GM12872 (cell line): ENCODE measurements at regions not wholly inside any gene's neighbourhood (a gene's known extent, or its start where the extent isn't known, plus 50 kb on each side); places are given as distances from the start of the nearest gene placed in this dataset.

Experiments
- CTCF ChIP-seq: IDR thresholded peaks from 3 replicates; pipeline ENCODE4 v1.5.1; 2011; ENCODE audit warnings: low read depth, mild to moderate bottlenecking, low read length, moderate library complexity; ENCODE audit not compliant: insufficient read depth

DNA sequence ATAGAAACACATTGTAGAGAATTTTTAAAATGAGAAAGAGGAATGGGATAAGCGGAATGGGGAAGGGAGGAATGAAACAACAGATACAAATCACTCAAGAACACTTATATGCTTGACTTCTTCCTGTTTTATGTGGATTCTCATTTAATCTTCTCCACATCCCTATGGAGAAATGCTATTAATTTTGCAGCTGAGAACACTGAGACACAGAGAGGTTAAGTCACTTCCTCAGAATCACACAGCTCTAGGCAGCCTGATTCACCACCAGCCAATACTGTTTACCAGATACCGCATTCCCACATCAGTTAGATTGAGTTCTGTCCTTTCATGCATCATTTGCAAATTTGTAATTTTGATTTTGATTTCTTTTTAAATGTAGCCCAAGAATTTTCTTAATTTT is 170.5 kb downstream of the SH2D4B start:
- TF ChIP-seq CTCF, result no peak

DNA sequence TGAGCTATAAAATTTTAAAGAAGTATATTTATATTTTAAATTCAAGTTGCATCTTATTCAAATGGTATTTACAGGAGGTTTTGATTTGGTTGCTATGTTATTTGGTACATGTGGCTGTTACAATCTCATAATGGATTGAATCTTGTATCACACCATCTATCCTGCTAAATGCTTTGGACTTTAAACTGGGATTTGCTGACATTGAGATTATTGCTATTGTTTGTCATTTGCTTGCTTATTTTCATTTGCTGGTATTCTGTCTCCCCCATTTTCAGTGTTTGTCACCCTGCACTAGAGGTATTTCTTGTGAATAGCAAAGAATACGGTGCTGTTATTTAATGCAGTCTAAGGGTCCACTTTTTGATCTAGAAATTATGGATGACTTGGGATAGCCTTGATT is 171.1 kb downstream of the SH2D4B start:
- no peak for TF ChIP-seq CTCF

DNA sequence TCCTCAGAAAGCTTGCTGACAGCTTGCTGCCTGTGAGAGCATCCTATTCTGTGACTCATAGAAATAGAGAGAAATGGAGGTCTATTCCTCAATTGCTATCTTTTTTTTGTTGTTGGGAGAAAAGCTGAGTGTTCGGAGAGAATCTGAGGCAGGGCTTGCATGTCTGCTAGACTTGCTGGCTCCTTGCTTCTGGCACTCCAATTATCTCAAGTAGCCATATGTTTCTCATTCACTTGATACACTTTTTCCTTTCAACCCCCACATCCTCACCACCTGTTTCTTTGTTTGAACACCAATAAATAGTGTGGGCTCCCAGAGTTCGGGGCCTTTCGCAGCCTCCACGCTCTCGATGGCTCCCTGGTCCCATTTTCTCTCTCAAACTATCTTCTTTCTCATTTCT is 172.2 kb downstream of the SH2D4B start:
- no peak for TF ChIP-seq CTCF

GRCh38 chr10:80713398-80713928 is 175.8 kb downstream of the SH2D4B start:
- no peak for TF ChIP-seq CTCF

DNA sequence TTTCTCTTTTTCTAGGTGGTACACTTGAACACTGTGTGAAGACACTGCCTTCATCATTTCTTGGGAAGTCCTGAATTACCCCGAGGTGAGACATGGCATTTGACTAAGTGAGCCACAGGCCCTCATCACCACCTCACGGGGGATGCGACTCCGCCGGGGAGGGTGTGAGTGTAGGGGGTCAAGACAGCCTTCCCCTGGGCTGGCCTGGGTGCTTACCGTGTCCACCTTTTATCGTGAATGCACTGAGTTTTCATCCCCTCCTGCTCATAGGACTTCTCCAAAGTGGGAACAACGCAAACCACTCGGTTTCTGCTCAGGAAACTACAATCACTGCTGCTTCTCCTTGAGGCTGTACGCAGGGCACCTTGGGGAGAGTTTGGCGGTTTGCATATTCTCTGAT is 176.9 kb downstream of the SH2D4B start:
- no peak for TF ChIP-seq CTCF

- no peak for TF ChIP-seq CTCF
Measured at GRCh38 chr10:80718024-80718423, 180.3 kb downstream of the SH2D4B start.

DNA sequence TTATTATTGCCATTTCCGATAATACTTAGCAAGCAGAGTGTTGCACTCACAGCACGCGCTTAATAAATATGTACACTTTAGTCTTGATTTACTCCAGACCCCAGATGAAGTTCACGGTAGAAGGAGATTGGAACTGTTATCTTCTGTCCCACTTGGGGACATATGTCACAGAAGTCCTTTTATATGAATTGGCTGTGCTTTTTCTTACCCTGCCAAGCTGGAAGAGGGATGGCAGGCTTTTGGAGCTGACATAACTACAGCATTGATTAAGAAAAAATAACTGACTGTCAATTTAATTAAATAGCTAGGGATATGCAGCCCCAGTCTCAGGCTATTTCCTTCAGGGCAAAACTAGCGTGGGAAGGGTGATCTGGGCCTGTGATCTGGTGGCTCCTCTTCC is 182.2 kb downstream of the SH2D4B start:
- no peak for TF ChIP-seq CTCF

DNA sequence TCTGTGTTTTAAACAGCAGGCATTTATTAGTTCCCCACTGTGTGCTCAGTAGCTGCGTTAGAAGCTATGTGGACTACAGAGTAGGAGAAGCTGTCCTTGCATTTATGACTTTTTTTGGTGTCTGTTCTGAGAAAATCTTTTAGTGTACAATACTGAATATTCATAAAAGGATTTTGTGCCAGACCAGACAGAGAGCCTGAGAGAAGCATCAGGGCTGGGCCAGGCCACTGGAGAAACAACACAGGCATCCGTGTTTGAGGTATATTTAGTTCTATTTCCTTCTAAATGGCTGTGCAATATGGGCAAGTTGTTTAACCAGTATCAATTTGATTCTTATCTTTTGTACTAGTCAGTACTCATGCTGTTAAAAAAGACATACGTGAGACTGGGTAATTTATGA is 182.8 kb downstream of the SH2D4B start:
- no peak for TF ChIP-seq CTCF
